Left lung (tissue), 4 donors: ENCODE measurements at regions not wholly inside any gene's neighbourhood (a gene's known extent, or its start where the extent isn't known, plus 50 kb on each side); places are given as distances from the start of the nearest gene placed in this dataset.

Source experiments
- ATAC-seq: fragments of 200-7000 bp; cut with Tn5 transposase; one replicate; pipeline ENCODE4 v1.9.1; 2020; ENCODE audit warnings: moderate library complexity
- DNase-seq, 4 donors: peaks; one replicate each; pipeline ENCODE4 v3.0.0-alpha.2; 2013 to 2020
- H3K27ac ChIP-seq, 2 donors: fragments of 200-600 bp; sonication (generic) in 1 of 2; one replicate each; pipeline versions ENCODE4 v1.5.0 to v1.8.0; 2020 to 2021
- H3K27me3 ChIP-seq, 2 donors: fragments of 200-600 bp; sonication (generic) in 1 of 2; one replicate each; pipeline versions ENCODE4 v1.5.0 to v1.8.0; 2020 to 2021
- H3K36me3 ChIP-seq, 2 donors: fragments of 200-600 bp; sonication (generic) in 1 of 2; one replicate each; pipeline versions ENCODE4 v1.5.0 to v1.8.0; 2020 to 2021
- H3K4me1 ChIP-seq, 2 donors: fragments of 200-600 bp; one replicate each; pipeline ENCODE4 v1.8.0; 2021
- H3K4me3 ChIP-seq, 2 donors: fragments of 200-600 bp; sonication (generic) in 1 of 2; one replicate each; pipeline versions ENCODE4 v1.5.0 to v1.8.0; 2020 to 2021; ENCODE audit warnings: mild to moderate bottlenecking in 1 of 2
- H3K9me3 ChIP-seq, 2 donors: fragments of 200-600 bp; sonication (generic) in 1 of 2; one replicate each; pipeline versions ENCODE4 v1.5.0 to v1.8.0; 2020 to 2021
- CTCF ChIP-seq, 2 donors: fragments of 200-600 bp; sonication (generic) in 1 of 2; IDR thresholded peaks; one replicate each; pipeline versions ENCODE4 v1.5.0 to v1.8.0; 2021; ENCODE audit warnings: antibody characterized with exemption in 2 of 2
- intact Hi-C, 2 donors: fragments of 100-400 bp; cut with DNase I; formaldehyde crosslinking; loops; one replicate each; pipeline versions ENCODE4 v1.11.2 to v1.14.2; 2022
- donor health status: DM: no; HTN: yes; CAD: no.
- donor health status: DM: no; HTN: no; CAD: no.

GRCh38 chr12:61357496-61357895 lies 902.7 kb upstream of the USP15 start:
- no peak overlapping the region for H3K27ac ChIP-seq
- H3K4me3 ChIP-seq: no peak overlapping the region
- peaks cover 0 to 17% of the 10 kb centered on the region in 2 donors for H3K9me3 ChIP-seq
- no peaks in the 10 kb centered on the region for H3K4me1 ChIP-seq
- no peaks in the 10 kb centered on the region for H3K27me3 ChIP-seq
- no peak for TF ChIP-seq CTCF (IDR thresholded peaks at IDR 0.05)
- no peak for DNase-seq
- no peak for ATAC-seq
- no peaks in the 10 kb centered on the region for H3K36me3 ChIP-seq
- intact Hi-C loops: no loop called here

GRCh38 chr12:61362037-61362436 lies 898.2 kb upstream of the USP15 start:
- no peak overlapping the region for H3K4me3 ChIP-seq
- ATAC-seq (no peak), DNase-seq (no peak)
- H3K27ac ChIP-seq: no peak overlapping the region
- intact Hi-C loops: no loop called here
- no peaks in the 10 kb centered on the region for H3K36me3 ChIP-seq
- no peak for TF ChIP-seq CTCF (IDR thresholded peaks at IDR 0.05)
- peaks cover 0 to 1% of the 10 kb centered on the region in 2 donors for H3K9me3 ChIP-seq
- no peaks in the 10 kb centered on the region for H3K27me3 ChIP-seq
- H3K4me1 ChIP-seq: no peaks in the 10 kb centered on the region

- no peak overlapping the region for H3K4me3 ChIP-seq
- no peak for TF ChIP-seq CTCF (IDR thresholded peaks at IDR 0.05)
- ATAC-seq (no peak), DNase-seq (no peak)
- H3K4me1 ChIP-seq: no peaks in the 10 kb centered on the region
- H3K27me3 ChIP-seq: no peaks in the 10 kb centered on the region
- H3K9me3 ChIP-seq: no peaks in the 10 kb centered on the region
- intact Hi-C loops: no loop called here
- H3K36me3 ChIP-seq: no peaks in the 10 kb centered on the region
- no peak overlapping the region for H3K27ac ChIP-seq
These were observed 895.2 kb upstream of the USP15 start for GRCh38 chr12:61365001-61365400.

GRCh38 chr12:61367281-61367785 lies 892.9 kb upstream of the USP15 start:
- Histone ChIP-seq H3K4me3 (no peak overlapping the region), H3K9me3 (no peaks in the 10 kb centered on the region), H3K27me3 (no peaks in the 10 kb centered on the region), H3K4me1 (no peaks in the 10 kb centered on the region), H3K36me3 (no peaks in the 10 kb centered on the region), H3K27ac (no peak overlapping the region)
- DNase-seq: no peak
- intact Hi-C loops: no loop called here
- no peak for TF ChIP-seq CTCF (IDR thresholded peaks at IDR 0.05)
- ATAC-seq: no peak

GRCh38 chr12:61369241-61369910 lies 890.8 kb upstream of the USP15 start:
- ATAC-seq (no peak), DNase-seq (no peak)
- Histone ChIP-seq H3K27ac (no peak overlapping the region), H3K9me3 (no peaks in the 10 kb centered on the region), H3K4me1 (no peaks in the 10 kb centered on the region), H3K27me3 (no peaks in the 10 kb centered on the region), H3K36me3 (no peaks in the 10 kb centered on the region), H3K4me3 (no peak overlapping the region)
- TF ChIP-seq CTCF (IDR thresholded peaks at IDR 0.05): no peak
- intact Hi-C loops: no loop called here
